NCI-H187 treated with DMSO at 0.1 percent for 48 hours (cell line): ENCODE measurements at regions not wholly inside any gene's neighbourhood (a gene's known extent, or its start where the extent isn't known, plus 50 kb on each side); places are given as distances from the start of the nearest gene placed in this dataset.
"Not testable (repeated sequence)": the region's sequence is repeated elsewhere in the genome, so short reads cannot be mapped to it uniquely, and the experiment has no call there.

Experiments
- DNase-seq: peaks from one replicate; lab custom pipeline; 2025; lab: John Stamatoyannopoulos, UW

- no peak for DNase-seq
Observed at GRCh38 chr7:82701949-82702348, 258.4 kb upstream of the CACNA2D1 start.

DNA sequence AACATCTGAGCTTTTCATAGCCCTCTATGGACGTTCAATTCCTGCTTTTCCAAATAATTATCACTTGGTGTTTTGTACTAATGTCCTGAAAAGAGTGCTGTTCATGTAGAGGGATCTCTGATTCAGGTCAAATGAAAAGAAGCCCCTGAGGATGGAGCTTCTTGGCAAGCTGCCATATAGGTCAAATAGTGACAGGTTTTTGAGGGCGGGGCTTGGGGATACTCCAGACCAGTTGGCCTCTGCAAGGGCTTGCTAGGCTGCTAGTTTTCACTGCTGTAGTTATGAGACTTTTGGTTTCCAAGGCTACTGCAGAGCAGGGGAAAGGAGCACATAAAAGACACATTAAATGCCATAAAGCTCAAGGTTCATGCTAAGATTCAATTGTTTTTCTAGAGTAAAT is 257.2 kb upstream of the CACNA2D1 start:
- no peak for DNase-seq

GRCh38 chr7:82699773-82700186 is 256.2 kb upstream of the CACNA2D1 start:
- DNase-seq = no peak

DNA sequence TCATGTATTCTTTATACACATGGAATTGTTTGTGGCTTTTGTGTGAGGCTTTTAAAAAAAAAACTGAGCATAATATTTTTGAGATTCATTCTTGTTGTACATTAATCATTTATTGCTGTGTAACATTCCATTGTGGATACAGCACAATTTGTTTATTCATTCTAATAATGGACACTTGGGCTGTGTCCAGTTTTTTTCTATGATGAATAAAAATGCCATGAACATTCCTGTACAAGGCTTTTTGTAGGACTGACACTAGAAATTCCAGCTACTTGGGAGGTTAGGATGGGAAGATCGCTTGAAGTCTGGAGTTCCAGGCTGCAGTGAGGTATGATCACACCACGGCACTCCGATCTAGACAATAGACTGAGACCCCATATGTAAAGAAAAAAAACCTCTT is 254.3 kb upstream of the CACNA2D1 start:
- DNase-seq = no peak

DNA sequence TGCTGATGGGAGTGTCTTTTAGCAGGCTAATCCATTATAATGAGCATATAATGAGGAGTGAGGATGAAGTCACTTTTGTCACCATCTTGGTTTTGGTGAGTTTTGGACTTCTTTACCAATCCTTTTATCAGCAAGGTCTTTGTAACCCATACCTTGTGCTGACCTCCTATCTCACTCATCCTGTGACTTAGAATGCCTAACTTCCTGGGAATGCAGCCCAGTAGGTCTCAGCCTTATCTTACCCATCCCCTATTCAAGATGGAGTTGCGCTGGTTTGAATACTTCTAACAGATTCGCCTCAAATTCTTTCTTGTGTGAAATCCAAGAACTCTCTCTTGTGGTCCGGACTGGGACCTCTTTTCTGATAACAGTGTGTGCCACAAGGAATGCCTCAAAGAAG is 253.1 kb upstream of the CACNA2D1 start:
- no peak for DNase-seq

DNA sequence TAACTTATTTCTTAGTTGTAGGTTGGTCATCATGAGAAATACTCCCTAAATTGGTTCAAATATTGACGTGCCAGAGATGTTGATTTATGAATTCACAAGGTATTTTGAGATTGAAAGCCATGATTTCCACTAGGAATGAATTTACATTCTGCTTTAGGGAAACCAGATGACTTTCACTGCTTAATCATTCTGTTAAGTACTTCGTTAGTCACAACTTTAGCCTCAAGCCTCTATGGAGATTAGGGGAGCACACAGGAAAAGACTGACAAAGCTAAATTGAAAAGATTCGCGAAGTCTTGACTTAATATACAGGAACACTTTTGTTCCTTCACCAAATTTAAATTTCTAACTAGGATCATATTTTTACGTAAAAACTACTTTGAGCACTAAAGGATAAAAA is 250.4 kb upstream of the CACNA2D1 start:
- DNase-seq = no peak

GRCh38 chr7:82690929-82691328 is 247.4 kb upstream of the CACNA2D1 start:
- DNase-seq = no peak

- DNase-seq = no peak
Observed at GRCh38 chr7:82685214-82685613, 241.6 kb upstream of the CACNA2D1 start.

- no peak for DNase-seq
Observed at GRCh38 chr7:82678716-82679115, 235.1 kb upstream of the CACNA2D1 start.

DNA sequence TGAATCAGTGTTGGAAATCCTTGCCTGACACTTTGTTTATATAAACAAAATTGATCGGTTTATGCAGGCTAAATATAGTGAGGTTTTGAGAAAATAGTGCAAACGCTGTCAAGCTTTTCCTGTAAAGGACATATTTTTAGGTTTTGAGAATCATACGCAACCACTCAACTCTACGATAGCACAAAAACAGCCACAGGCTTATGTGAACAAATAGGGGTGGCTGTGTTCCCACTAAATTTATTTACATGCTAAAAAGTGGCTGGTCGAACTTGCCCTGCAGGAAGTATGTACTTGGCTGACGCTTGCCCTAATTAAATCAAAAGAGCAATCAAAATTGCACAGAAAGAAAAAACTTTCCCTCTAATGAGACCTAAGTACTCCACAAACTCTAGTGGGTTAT is 234.7 kb upstream of the CACNA2D1 start:
- no peak for DNase-seq

DNA sequence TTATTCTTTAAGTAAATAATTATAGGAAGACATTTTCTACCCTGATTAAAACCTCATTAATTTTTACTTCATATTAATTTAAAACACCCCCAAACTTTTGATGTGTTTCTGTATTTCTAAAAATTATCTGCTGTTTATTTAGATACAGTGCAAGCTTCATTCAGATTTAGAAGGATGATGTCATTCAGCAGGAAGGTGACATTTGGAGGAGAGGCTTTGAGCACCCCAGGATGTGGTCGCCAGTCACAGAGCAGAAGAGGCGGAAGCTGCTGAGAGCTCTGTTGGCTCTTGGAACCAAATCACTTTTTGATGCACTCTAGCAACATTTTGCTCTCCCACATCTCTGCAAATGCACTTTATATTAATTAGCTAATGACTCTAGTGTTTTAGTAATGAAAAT is 233.9 kb upstream of the CACNA2D1 start:
- no peak for DNase-seq

GRCh38 chr7:82676777-82677463 is 233.3 kb upstream of the CACNA2D1 start:
- DNase-seq = no peak

DNA sequence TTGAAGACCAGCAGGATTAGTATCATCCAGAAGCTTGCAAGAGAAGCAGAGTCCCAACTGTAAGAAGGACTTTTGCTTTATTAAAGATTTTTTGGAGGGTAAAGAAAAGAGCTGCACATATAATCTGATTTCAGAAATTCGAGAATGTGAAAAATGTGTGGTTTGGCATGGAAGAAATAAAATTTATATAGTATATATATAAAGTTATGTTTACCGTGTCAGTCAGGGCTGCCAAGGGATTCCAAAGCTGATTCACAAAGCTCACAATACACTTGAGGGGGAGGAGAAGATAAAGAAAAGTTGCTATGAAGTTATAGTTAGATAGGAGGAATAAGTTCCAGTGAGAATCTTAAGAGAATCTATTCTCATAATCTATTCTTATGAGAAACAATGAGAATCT is 231.8 kb upstream of the CACNA2D1 start:
- no peak for DNase-seq

- DNase-seq = no peak
Observed at GRCh38 chr7:82674268-82674667, 230.7 kb upstream of the CACNA2D1 start.

- DNase-seq = no peak
Observed at GRCh38 chr7:82672078-82672477, 228.5 kb upstream of the CACNA2D1 start.

DNA sequence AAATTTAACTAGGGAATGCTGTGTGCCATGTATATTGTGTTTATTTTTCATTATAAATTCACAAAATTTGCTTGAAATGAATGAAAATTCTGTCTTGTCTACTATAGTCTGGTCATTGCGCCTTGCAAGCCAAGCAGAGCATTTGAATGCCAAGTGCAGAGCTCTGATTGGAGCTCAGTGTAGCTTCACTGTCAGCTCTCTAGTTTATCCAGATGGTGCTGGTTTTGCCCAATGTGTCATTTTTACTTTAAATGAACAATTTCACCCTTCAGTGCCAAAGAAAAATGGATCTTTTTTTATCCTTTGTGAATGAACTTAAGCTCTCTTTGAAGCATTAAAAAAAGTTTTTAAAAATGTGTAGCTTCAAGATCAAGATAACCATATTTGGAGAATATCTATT is 225.6 kb upstream of the CACNA2D1 start:
- DNase-seq = no peak

DNA sequence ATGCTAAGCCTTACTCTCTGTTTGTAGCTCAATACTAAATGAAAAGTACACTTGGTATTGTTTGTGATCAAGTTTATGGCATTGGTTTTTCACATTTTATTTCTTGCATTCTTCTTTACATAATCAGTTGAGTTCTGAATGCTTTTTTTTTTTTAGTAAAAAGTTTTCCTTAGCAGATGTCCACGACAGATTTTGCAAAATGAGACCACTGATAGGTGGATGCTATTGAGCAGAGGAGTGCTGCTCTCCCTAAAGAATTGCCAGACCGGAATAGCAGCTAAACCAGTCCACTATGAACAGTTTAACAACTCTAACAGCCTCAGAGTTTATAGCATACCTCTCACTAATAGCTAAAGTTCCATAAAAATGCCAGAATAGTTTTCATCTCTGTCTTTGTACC is 225.1 kb upstream of the CACNA2D1 start:
- DNase-seq = no peak

DNA sequence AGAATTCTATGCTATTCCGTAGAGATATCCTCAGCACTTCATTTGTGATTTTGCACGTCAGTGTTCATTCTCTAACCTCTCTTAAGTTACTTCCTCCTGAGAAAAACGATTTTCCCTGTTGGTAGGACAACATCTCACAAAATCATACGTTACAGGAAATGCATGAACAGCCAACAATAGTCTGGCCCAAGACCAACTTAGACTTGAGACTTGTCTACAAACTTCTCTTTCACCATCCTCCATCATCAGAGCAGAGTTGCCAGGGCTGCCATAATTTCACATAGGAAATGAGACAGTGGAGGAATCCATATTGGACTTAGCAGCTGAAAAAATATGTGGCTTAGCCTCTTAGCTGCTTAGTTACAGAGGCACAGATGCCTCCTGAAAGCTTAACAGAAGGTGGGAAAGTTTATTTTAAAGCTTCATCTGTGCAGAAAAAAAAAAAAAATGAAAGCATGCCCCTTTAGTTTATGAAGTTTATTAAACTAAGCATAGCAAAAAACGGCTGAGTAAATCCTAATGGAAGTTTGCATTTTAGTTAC is 222.5 kb upstream of the CACNA2D1 start:
- DNase-seq = no peak

DNA sequence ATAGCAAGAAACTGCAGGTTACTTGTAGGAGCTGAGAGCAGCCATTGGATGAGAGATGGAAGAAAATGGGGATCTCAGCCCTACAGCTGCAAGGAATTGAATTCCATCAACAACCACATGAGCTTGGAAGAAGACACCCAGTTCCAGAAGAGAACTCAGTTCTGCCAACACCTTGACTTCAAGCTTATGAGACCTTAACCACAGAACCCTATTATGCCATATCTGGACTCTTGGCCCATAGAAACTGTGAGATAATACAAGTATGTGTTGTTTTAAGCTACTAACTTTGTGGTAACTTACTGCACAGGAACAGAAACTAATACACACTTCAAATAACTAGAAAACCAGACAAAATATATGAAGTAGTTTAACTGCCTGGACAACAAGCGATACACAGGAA is 212.4 kb upstream of the CACNA2D1 start:
- DNase-seq = no peak

GRCh38 chr7:82650095-82650494 is 206.5 kb upstream of the CACNA2D1 start:
- DNase-seq = not testable (repeated sequence)

GRCh38 chr7:82633592-82633991 is 190.0 kb upstream of the CACNA2D1 start:
- no peak for DNase-seq

- no peak for DNase-seq
Observed at GRCh38 chr7:82631998-82632397, 188.4 kb upstream of the CACNA2D1 start.

- DNase-seq = no peak
Observed at GRCh38 chr7:82629583-82629982, 186.0 kb upstream of the CACNA2D1 start.

DNA sequence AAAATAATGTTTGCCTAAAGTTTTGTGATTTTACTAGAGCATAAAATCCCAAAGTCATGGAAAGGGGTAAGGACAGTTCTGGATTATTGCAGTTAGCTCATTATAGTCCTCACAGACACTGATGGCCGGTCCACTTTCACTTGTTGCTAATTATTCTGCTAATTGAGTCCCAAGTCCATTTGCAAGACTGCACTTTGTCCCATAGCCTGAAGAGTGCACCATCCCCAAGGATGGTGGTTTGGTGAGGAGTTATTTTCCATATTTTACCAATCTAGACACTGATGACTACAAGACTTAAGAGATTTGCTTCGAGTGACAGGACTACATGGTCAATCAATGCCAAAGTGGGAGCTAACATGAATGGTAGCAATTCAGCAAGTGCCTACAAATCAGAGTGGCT is 181.8 kb upstream of the CACNA2D1 start:
- DNase-seq = no peak
